Sigmoid colon (tissue), 6 donors: ENCODE measurements at regions not wholly inside any gene's neighbourhood (a gene's known extent, or its start where the extent isn't known, plus 50 kb on each side); places are given as distances from the start of the nearest gene placed in this dataset.

Experiments used
- DNase-seq: peaks from one replicate; pipeline ENCODE4 v3.0.0-alpha.2; 2019
- H3K27ac ChIP-seq, 4 donors: fragments of 200-600 bp; sonication (generic); one replicate each; pipeline ENCODE4 v1.5.1; 2016 to 2019; ENCODE audit warnings: mild to moderate bottlenecking in 1 of 4
- H3K27me3 ChIP-seq, 3 donors: fragments of 200-600 bp; sonication (generic); one replicate each; pipeline ENCODE4 v1.5.1; 2019; ENCODE audit warnings: mild to moderate bottlenecking in 1 of 3
- H3K36me3 ChIP-seq, 4 donors: fragments of 200-600 bp; sonication (generic); one replicate each; pipeline ENCODE4 v1.5.1; 2016 to 2019
- H3K4me1 ChIP-seq, 4 donors: fragments of 200-600 bp; sonication (generic); one replicate each; pipeline ENCODE4 v1.5.1; 2017 to 2019
- H3K4me3 ChIP-seq, 4 donors: fragments of 200-600 bp; sonication (generic); one replicate each; pipeline ENCODE4 v1.5.1; 2017 to 2019; ENCODE audit warnings: mild to moderate bottlenecking in 2 of 4, moderate library complexity in 1 of 4
- H3K9me3 ChIP-seq, 4 donors: fragments of 200-600 bp in 3 of 4; sonication (generic) in 3 of 4; one replicate each; pipeline versions ENCODE4 v1.5.1 to v1.6.1; 2013 to 2019
- CTCF ChIP-seq, 4 experiments: fragments of 450-650 bp in 3 of 4; fragments of 200-600 bp in 1 of 4; IDR thresholded peaks; one replicate each; pipeline ENCODE4 v1.5.1; 2016 to 2019; ENCODE audit warnings: antibody characterized with exemption in 4 of 4, mild to moderate bottlenecking in 3 of 4, moderate library complexity in 2 of 4
- EP300 ChIP-seq, 4 donors: sonication (generic); formaldehyde crosslinking; IDR thresholded peaks; one replicate each; pipeline ENCODE4 v1.6.1; 2017; ENCODE audit warnings: antibody characterized with exemption in 4 of 4
- POLR2A ChIP-seq, 2 donors: fragments of 450-650 bp; IDR thresholded peaks; one replicate each; pipeline ENCODE4 v1.6.1; 2016; ENCODE audit warnings: antibody characterized with exemption in 2 of 2, mild to moderate bottlenecking in 2 of 2, moderate library complexity in 2 of 2
- POLR2AphosphoS5 ChIP-seq, 4 donors: sonication (generic); formaldehyde crosslinking; IDR thresholded peaks; one replicate each; pipeline ENCODE4 v1.6.1; 2017; ENCODE audit warnings: antibody characterized with exemption in 4 of 4
- WGBS, 2 donors: extraction: QIAGEN DNeasy Blood & Tissue Kit; methylation state at CpG; one replicate each; pipeline ENCODE4 v1.1.7; 2013; 5-methylcytosine and 5-hydroxymethylcytosine counted together
- intact Hi-C: fragments of 100-400 bp; cut with DNase I; formaldehyde crosslinking; loops from one replicate; pipeline ENCODE4 v1.15.1; 2023
- donor health status: healthy with polysubstance abuse.
- donor health status: healthy.

GRCh38 chr12:59121451-59121850 lies 201.1 kb upstream of the LRIG3 start:
- WGBS, 2 donors = 80 to 94% methylated on average over 2 of the region's 2 CpGs
- no peak for DNase-seq
- no peaks in the 10 kb centered on the region for H3K9me3 ChIP-seq
- no peak for TF ChIP-seq POLR2AphosphoS5 (IDR thresholded peaks at IDR 0.05)
- TF ChIP-seq EP300 (IDR thresholded peaks at IDR 0.05) = no peak
- TF ChIP-seq POLR2A (IDR thresholded peaks at IDR 0.05) = no peak
- TF ChIP-seq CTCF (IDR thresholded peaks at IDR 0.05) = no peak
- H3K4me1 ChIP-seq = no peaks in the 10 kb centered on the region
- no peak overlapping the region for H3K4me3 ChIP-seq
- H3K36me3 ChIP-seq = no peaks in the 10 kb centered on the region
- H3K27me3 ChIP-seq = no peaks in the 10 kb centered on the region
- intact Hi-C loops = no loop called here
- H3K27ac ChIP-seq = no peak overlapping the region

- Histone ChIP-seq H3K4me1 (no peaks in the 10 kb centered on the region), H3K27me3 (no peaks in the 10 kb centered on the region), H3K27ac (no peak overlapping the region), H3K9me3 (no peaks in the 10 kb centered on the region), H3K36me3 (no peaks in the 10 kb centered on the region), H3K4me3 (no peak overlapping the region)
- intact Hi-C loops = no loop called here
- TF ChIP-seq CTCF (IDR thresholded peaks at IDR 0.05) = no peak
- DNase-seq = no peak
- WGBS, 2 donors = 93 to 95% methylated on average over 2 of the region's 2 CpGs
Measured at GRCh38 chr12:59119676-59120075, 199.4 kb upstream of the LRIG3 start.

GRCh38 chr12:59118356-59118755 lies 198.1 kb upstream of the LRIG3 start:
- no peaks in the 10 kb centered on the region for H3K9me3 ChIP-seq
- DNase-seq = no peak
- H3K27ac ChIP-seq = no peak overlapping the region
- no peak for TF ChIP-seq EP300 (IDR thresholded peaks at IDR 0.05)
- no peak for TF ChIP-seq POLR2AphosphoS5 (IDR thresholded peaks at IDR 0.05)
- TF ChIP-seq POLR2A (IDR thresholded peaks at IDR 0.05) = no peak
- no peak for TF ChIP-seq CTCF (IDR thresholded peaks at IDR 0.05)
- 92 to 97% methylated on average over 3 of the region's 3 CpGs for WGBS, 2 donors
- no peaks in the 10 kb centered on the region for H3K36me3 ChIP-seq
- intact Hi-C loops = no loop called here
- no peak overlapping the region for H3K4me3 ChIP-seq
- H3K27me3 ChIP-seq = no peaks in the 10 kb centered on the region
- H3K4me1 ChIP-seq = peaks cover 0 to 4% (median 2%) of the 10 kb centered on the region in 4 donors

GRCh38 chr12:59115995-59116394 lies 195.7 kb upstream of the LRIG3 start:
- intact Hi-C loops = no loop called here
- WGBS, 2 donors = 39 to 91% methylated on average over 1 of the region's 1 CpG
- no peaks in the 10 kb centered on the region for H3K27me3 ChIP-seq

More at GRCh38 chr12:59115995-59116394, 195.7 kb upstream of the LRIG3 start:
- Histone ChIP-seq H3K9me3 (no peaks in the 10 kb centered on the region), H3K4me1 (peaks cover 0 to 4% (median 2%) of the 10 kb centered on the region in 4 donors), H3K36me3 (no peaks in the 10 kb centered on the region), H3K27ac (no peak overlapping the region), H3K4me3 (no peak overlapping the region)
- no peak for DNase-seq
- TF ChIP-seq POLR2A (IDR thresholded peaks at IDR 0.05) = no peak
- no peak for TF ChIP-seq POLR2AphosphoS5 (IDR thresholded peaks at IDR 0.05)
- no peak for TF ChIP-seq CTCF (IDR thresholded peaks at IDR 0.05)
- no peak for TF ChIP-seq EP300 (IDR thresholded peaks at IDR 0.05)
